ENCODE measurements at regions not wholly inside any gene's neighbourhood (a gene's known extent, or its start where the extent isn't known, plus 50 kb on each side); places are given as distances from the start of the nearest gene placed in this dataset.

- TF ChIP-seq POLR2AphosphoS5 (IDR thresholded peaks at IDR 0.05; ENCODE audit: low read depth, low read length) (no peak), POLR2A (IDR thresholded peaks at IDR 0.05; ENCODE audit: low read depth, low read length) (no peak)
These were observed 122.4 kb upstream of the NMUR2 start for GRCh38 chr5:152527358-152528052.
